OCI-LY3 (cell line): ENCODE measurements at regions not wholly inside any gene's neighbourhood (a gene's known extent, or its start where the extent isn't known, plus 50 kb on each side); places are given as distances from the start of the nearest gene placed in this dataset.
"Not testable (repeated sequence)": the region's sequence is repeated elsewhere in the genome, so short reads cannot be mapped to it uniquely, and the experiment has no call there.

ENCODE experiments used
- H2AFZ ChIP-seq: fragments of 200-600, 300-600 bp; shearing (Covaris generic); 2 replicates; pipeline ENCODE4 v1.6.0; 2014; ENCODE audit warnings: antibody characterized with exemption, low read depth, low read length
- H3K27ac ChIP-seq: fragments of 200-600, 300-600 bp; sonication (generic); 2 replicates; pipeline ENCODE4 v1.5.1; 2014; ENCODE audit warnings: mild to moderate bottlenecking, low read length, moderate library complexity, mixed read lengths
- H3K27me3 ChIP-seq: fragments of 200-600, 300-600 bp; sonication (generic); 2 replicates; pipeline ENCODE4 v1.6.1; 2014; ENCODE audit warnings: low read depth, low read length, mixed read lengths
- H3K36me3 ChIP-seq: fragments of 200-600, 300-600 bp; sonication (generic); replicated peaks from 2 replicates; pipeline ENCODE3; 2014; ENCODE audit warnings: low read depth, low read length, mixed read lengths
- H3K4me1 ChIP-seq: fragments of 300-600, 200-600 bp; sonication (generic); 2 replicates; pipeline ENCODE4 v1.6.1; 2014; ENCODE audit warnings: low read length, mixed read lengths
- H3K4me2 ChIP-seq: fragments of 200-600, 300-600 bp; sonication (generic); 2 replicates; pipeline ENCODE4 v1.6.1; 2014; ENCODE audit warnings: low read length, mixed read lengths
- H3K4me3 ChIP-seq: fragments of 300-600, 200-600 bp; sonication (generic); 2 replicates; pipeline ENCODE4 v1.5.1; 2014; ENCODE audit warnings: antibody characterized with exemption, mild to moderate bottlenecking, low read length, moderate library complexity
- H3K79me2 ChIP-seq: fragments of 300-600, 200-600 bp; shearing (Covaris generic); 2 replicates; pipeline ENCODE4 v1.6.1; 2014; ENCODE audit warnings: mild to moderate bottlenecking, low read length, mixed read lengths
- H3K9ac ChIP-seq: fragments of 300-600, 200-600 bp; shearing (Covaris generic); 2 replicates; pipeline ENCODE4 v1.6.0; 2014; ENCODE audit warnings: mild to moderate bottlenecking, low read length, moderate library complexity
- H3K9me3 ChIP-seq: fragments of 200-600, 300-600 bp; shearing (Covaris generic); 2 replicates; pipeline ENCODE4 v1.6.1; 2014; ENCODE audit warnings: low read length, mixed read lengths; ENCODE audit not compliant: insufficient read depth
- H4K20me1 ChIP-seq: fragments of 200-600, 300-600 bp; sonication (generic); 2 replicates; pipeline ENCODE4 v1.6.1; 2016; ENCODE audit warnings: low read length, mixed read lengths; ENCODE audit not compliant: insufficient read depth
- CTCF ChIP-seq: fragments of 200-600, 300-600 bp; sonication (generic); IDR thresholded peaks from 2 replicates; pipeline ENCODE4 v1.5.1; 2014; ENCODE audit warnings: antibody characterized with exemption, low read length, low read depth
- EZH2phosphoT487 ChIP-seq: fragments of 200-600 bp; shearing (Covaris generic); IDR thresholded peaks from 2 replicates; pipeline ENCODE4 v1.6.1; 2018; ENCODE audit warnings: antibody characterized with exemption, mixed run types, low read depth

- no peak overlapping the region for H3K4me3 ChIP-seq
- no peak overlapping the region for H2AFZ ChIP-seq
- no peaks in the 10 kb centered on the region for H3K4me1 ChIP-seq
- H4K20me1 ChIP-seq: no peaks in the 10 kb centered on the region
- no peaks in the 10 kb centered on the region for H3K36me3 ChIP-seq
- TF ChIP-seq EZH2phosphoT487 (no peak), CTCF (no peak)
- H3K27ac ChIP-seq: no peak overlapping the region
- peaks cover 10% of the 10 kb centered on the region; the same call in 1 of the 2 replicates for H3K27me3 ChIP-seq
- no peak overlapping the region for H3K9ac ChIP-seq
- no peaks in the 10 kb centered on the region for H3K79me2 ChIP-seq
- no peaks in the 10 kb centered on the region for H3K9me3 ChIP-seq
- H3K4me2 ChIP-seq: no peak overlapping the region
Observed at GRCh38 chr2:118417406-118418120, 329.3 kb downstream of the INSIG2 start.

DNA sequence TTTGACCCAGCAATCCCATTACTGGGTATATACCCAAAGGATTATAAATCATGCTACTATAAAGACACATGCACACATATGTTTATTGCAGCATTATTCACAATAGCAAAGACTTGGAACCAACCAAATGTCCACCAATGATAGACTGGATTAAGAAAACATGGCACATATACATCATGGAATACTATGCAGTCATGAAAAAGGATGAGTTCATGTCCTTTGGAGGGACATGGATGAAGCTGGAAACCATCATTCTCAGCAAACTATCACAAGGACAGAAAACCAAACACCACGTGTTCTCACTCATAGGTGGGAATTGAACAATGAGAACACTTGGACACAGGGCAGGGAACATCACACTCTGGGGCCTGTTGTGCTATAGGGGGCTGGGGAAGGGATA lies 326.9 kb downstream of the INSIG2 start:
- not testable (repeated sequence) for H3K27me3 ChIP-seq, H2AFZ ChIP-seq, H3K9me3 ChIP-seq, H3K4me3 ChIP-seq, H4K20me1 ChIP-seq, H3K79me2 ChIP-seq, H3K4me1 ChIP-seq, H3K36me3 ChIP-seq, H3K9ac ChIP-seq, H3K27ac ChIP-seq, H3K4me2 ChIP-seq

DNA sequence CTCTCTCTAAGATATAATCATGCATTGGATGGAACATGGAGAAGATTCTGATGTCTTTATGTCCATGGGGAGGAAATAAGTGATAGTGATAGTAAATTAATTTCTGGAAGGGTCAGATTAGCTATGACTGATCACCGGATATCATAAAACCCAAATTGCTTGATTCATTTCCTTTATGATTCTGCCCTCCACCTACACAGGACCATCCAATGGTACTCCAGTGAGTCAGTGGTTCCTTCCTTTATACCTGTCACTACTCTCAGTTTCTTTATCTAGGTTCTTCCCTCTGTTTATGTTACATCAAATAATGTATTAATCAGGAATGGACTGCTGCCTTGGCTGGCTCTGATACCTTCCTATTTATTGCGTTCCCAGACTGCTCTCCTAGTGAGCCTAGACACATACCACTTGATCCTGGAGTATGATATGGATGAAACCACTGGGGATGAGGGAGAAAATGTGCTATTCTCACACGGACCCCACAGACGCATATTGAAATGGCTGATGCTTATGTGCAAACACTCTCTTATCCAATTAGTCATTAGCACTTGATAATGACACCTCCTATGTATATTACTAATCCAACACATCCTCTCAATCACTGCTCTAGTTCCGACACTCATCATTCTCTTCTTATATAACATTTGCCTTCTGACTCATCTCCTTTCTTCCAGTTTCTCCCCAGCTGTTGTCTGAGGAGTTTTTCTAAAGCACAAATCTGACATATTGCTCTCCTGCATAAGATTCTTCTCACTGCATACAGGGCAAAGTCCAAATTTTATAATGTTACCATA lies 315.6 kb downstream of the INSIG2 start:
- no peaks in the 10 kb centered on the region for H3K4me1 ChIP-seq
- no peak overlapping the region for H3K4me3 ChIP-seq
- no peaks in the 10 kb centered on the region for H3K9me3 ChIP-seq
- no peak overlapping the region for H3K4me2 ChIP-seq
- no peak overlapping the region for H3K27ac ChIP-seq
- H3K36me3 ChIP-seq: no peaks in the 10 kb centered on the region
- H3K9ac ChIP-seq: no peak overlapping the region
- no peak overlapping the region for H2AFZ ChIP-seq
- H3K27me3 ChIP-seq: no peaks in the 10 kb centered on the region
- H4K20me1 ChIP-seq: no peaks in the 10 kb centered on the region
- TF ChIP-seq EZH2phosphoT487 (no peak), CTCF (no peak)
- no peaks in the 10 kb centered on the region for H3K79me2 ChIP-seq

DNA sequence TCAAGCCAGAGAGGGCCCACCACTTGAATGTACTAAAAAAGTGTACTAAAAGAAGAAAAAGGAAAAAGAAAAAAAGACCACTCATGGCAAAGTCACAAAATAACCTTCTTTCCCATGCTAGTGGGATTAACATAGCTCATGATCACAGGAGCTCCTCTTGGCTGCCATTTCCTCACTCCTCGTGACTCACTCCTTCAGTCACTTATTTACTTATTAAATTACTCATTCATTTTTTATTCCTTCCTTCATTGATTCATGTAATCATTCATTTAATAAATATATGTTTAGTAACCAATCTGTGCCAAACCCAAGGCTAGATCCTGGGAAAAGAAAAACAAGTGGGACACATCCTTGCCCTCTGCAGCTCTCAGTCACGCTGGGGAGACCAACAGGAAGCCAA lies 300.5 kb downstream of the INSIG2 start:
- no peak overlapping the region for H3K4me2 ChIP-seq
- H3K27me3 ChIP-seq: no peaks in the 10 kb centered on the region
- H3K9me3 ChIP-seq: no peaks in the 10 kb centered on the region
- H3K9ac ChIP-seq: no peak overlapping the region
- H3K4me1 ChIP-seq: no peaks in the 10 kb centered on the region
- H3K79me2 ChIP-seq: no peaks in the 10 kb centered on the region
- H3K4me3 ChIP-seq: no peak overlapping the region
- H2AFZ ChIP-seq: no peak overlapping the region
- no peaks in the 10 kb centered on the region for H4K20me1 ChIP-seq
- TF ChIP-seq EZH2phosphoT487 (no peak), CTCF (no peak)
- no peak overlapping the region for H3K27ac ChIP-seq
- no peaks in the 10 kb centered on the region for H3K36me3 ChIP-seq
